22Rv1 (cell line): ENCODE measurements at regions not wholly inside any gene's neighbourhood (a gene's known extent, or its start where the extent isn't known, plus 50 kb on each side); places are given as distances from the start of the nearest gene placed in this dataset.

Source experiments
- ZFX ChIP-seq: fragments of 450-650 bp; IDR thresholded peaks from 2 replicates; pipeline ENCODE4 v1.6.1; 2017; ENCODE audit warnings: antibody characterized with exemption, borderline replicate concordance
- TF ChIP-seq, protein P1 (sequence below): fragments of 450-650 bp; IDR thresholded peaks from 2 replicates; pipeline ENCODE4 v1.5.1; 2017; ENCODE audit warnings: mild to moderate bottlenecking

DNA sequence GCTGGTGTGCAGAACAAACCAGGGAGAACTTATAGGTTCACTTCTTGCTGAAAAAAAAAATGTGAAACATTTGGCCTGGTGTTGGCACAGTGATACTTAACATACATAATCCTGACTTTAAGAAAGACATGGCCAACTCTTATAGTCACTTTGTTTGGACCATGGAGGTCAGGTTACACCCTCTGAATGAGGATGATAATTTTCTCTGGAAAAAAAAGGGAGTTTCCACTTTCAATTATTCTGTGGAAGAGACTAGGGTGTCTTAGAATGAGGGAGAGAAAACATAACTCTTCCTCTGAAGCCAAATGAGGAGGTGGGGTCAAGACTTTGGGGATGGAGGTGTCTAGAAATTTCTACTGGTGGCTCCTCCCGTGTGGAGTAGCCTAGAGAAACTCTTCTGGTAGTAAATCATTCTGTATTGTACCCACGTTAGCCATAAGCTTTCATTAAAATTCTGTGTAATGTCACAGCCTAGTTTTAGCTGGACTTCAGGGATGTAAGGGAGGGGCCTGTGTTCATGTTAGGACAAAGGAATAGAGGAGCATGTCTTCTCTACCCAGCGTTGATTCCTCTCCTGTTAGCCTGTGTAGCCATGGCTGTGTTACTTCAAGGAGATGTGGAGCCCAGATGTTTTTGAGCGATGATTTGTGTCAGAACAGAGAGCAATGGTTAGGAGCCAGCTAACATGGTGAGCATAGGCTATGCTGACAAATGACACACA is 328.3 kb downstream of the GPAT3 start:
- TF ChIP-seq, protein P1, sequence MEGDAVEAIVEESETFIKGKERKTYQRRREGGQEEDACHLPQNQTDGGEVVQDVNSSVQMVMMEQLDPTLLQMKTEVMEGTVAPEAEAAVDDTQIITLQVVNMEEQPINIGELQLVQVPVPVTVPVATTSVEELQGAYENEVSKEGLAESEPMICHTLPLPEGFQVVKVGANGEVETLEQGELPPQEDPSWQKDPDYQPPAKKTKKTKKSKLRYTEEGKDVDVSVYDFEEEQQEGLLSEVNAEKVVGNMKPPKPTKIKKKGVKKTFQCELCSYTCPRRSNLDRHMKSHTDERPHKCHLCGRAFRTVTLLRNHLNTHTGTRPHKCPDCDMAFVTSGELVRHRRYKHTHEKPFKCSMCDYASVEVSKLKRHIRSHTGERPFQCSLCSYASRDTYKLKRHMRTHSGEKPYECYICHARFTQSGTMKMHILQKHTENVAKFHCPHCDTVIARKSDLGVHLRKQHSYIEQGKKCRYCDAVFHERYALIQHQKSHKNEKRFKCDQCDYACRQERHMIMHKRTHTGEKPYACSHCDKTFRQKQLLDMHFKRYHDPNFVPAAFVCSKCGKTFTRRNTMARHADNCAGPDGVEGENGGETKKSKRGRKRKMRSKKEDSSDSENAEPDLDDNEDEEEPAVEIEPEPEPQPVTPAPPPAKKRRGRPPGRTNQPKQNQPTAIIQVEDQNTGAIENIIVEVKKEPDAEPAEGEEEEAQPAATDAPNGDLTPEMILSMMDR = no peak
- no peak for TF ChIP-seq ZFX
